NCI-H69 (cell line): ENCODE measurements at regions not wholly inside any gene's neighbourhood (a gene's known extent, or its start where the extent isn't known, plus 50 kb on each side); places are given as distances from the start of the nearest gene placed in this dataset.
"Not testable (repeated sequence)": the region's sequence is repeated elsewhere in the genome, so short reads cannot be mapped to it uniquely, and the experiment has no call there.

Experiments used
- DNase-seq: peaks from one replicate; lab custom pipeline; 2025; lab: John Stamatoyannopoulos, UW

- DNase-seq: no peak
Observed at GRCh38 chr5:72760259-72760658, 56.2 kb upstream of the TNPO1 start.

DNA sequence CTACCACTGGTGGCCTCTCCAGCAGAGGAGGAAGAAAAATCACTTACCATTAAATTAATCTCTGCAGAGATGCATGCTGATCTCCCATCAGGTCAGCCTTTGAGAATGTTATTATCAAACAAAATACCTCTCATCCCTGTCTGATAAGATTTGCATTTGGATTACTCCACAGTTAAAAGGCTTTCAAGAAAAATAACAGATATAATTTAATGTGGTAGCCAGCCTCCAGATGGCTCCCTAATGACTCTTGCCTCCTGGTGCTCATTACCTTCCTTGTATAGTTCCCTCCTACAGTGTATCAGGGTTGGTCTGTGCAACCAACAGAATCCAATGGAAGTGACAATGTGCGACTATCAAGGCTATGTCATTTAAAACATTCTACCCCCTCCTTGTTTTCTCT is 63.6 kb upstream of the TNPO1 start:
- DNase-seq: peak; percentile 24

GRCh38 chr5:72749362-72749997 is 67.0 kb upstream of the TNPO1 start:
- DNase-seq: no peak

GRCh38 chr5:72747826-72748225 is 68.6 kb upstream of the TNPO1 start:
- DNase-seq: no peak

GRCh38 chr5:72746736-72747135 is 69.7 kb upstream of the TNPO1 start:
- no peak for DNase-seq

DNA sequence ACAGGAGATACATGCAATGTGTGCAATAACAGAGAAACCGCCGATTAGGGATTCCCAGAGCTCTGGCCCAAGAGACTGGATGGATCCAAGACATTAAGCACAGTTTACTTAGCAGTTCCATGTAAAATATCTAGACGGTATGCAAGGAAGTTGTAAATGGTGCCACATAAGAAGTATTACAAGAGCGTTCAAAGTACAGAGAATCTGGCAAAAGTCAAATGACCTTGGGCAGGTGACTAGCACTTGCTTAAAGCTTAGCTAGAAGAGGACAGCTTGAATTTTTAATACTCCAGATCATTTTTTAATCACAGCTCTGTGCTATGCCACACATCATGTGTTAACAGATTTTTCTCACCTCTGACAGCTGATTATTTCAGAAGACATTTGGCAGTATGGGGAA is 72.3 kb upstream of the TNPO1 start:
- DNase-seq: no peak

GRCh38 chr5:72741805-72742204 is 74.7 kb upstream of the TNPO1 start:
- no peak for DNase-seq

DNA sequence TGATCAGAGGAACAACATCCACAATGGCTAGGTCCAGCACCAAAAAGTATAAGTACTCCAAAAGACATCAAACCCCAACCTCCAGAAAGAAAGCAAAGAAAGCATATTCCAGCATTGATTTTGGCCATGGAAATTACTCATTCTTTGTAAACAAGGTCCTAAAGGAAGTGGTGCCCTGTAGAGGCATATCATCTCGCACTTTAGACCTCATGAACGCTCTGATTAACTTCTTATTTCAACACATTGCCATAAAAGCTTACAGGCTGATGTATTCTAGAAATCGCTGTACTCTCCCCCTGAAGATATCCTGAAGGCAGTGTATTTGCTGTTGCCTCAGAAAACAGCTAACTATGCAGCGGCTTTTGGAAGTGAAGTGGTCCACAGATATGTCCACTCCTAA is 82.7 kb upstream of the TNPO1 start:
- DNase-seq: no peak

GRCh38 chr5:72723581-72723980 is 92.9 kb upstream of the TNPO1 start:
- peak; percentile 28 for DNase-seq

DNA sequence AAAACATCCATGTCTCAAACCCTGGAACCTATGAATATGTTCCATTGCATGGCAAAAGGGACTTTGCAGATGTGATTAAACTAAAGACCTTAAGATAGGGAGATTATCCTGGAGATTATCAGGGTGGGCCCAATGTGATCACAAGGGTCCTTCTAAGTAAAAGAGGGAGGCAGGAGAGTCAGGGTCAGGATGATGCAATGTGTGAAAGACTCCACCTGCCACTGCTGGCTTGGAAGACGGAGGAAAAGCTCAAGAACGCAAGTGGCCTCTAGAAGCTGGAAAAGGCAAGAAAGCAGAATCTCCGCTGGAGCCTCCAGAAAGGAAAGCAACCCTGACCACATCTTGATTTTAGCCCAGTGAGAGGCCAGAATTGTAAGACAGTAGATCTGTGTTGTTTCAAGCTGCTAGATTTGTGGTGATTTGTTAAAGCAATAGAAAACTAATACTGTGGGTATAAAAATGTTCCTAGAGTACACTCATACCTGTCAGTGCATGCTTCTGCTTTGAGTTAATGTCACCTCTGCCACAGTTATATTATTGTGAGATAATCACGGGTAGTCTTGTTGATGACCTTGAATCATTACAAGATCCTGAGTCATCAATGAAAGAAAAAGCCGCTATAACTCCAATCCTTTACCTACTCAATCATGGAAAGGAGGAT is 93.5 kb upstream of the TNPO1 start:
- DNase-seq: no peak

DNA sequence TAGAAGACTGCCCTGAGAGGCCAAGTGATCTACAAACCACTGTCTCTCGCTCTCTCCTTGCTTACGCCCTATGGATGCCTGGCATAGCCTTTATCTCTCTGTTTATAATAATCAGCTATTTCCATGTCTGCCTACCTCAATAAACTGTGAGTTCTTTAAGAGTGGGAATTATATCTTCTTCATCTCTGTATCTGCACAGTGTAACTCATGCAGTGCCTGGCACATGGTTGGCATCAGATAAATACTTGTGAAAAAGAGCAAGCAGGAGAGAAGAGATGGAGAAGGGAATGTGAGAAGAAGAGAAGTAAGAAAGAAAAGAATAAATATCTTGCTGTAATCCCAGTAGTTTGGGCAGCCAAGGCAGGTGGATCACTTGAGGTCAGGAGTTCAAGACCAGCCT is 94.6 kb upstream of the TNPO1 start:
- no peak for DNase-seq

- no peak for DNase-seq
Observed at GRCh38 chr5:72720205-72720604, 96.3 kb upstream of the TNPO1 start.

DNA sequence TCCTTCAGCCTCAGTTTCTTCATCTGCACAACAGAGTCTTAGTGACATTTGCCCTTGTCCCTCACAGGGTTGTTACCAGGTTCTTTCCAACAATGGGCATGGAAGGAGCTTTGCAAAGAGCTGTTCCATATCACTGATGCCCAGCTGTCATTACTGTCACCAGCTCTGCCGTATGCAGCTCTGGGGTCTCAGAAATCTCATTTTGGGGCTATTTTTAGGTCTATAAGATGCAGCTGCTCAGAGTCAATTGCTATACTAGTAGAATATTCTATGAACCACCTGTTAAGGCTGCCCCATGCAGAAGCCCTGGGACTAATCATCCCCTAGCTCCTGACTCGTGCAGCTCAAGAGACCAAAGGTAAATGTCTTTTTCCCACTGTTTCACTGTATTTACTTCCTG is 105.1 kb upstream of the TNPO1 start:
- no peak for DNase-seq

GRCh38 chr5:72709341-72709740 is 107.1 kb upstream of the TNPO1 start:
- no peak for DNase-seq

- DNase-seq: no peak
Observed at GRCh38 chr5:72705178-72705577, 111.3 kb upstream of the TNPO1 start.

DNA sequence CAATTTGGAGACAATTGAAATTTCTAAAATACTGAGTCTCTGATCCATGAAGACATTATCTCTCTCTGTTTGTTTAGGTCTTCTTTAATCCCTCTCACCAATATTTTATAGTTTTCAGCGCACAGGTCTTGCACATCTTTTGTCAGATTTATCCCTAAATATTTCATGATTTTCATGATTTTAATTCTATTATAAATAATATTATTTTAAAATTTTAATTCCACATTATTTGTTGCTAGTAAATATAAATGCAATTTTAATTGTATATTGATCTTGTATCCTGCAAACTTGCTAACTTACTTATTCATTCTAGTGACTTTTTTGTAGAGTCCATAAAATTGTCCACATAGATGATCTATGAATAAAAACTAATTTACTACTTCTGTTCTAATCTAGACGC is 112.6 kb upstream of the TNPO1 start:
- no peak for DNase-seq

DNA sequence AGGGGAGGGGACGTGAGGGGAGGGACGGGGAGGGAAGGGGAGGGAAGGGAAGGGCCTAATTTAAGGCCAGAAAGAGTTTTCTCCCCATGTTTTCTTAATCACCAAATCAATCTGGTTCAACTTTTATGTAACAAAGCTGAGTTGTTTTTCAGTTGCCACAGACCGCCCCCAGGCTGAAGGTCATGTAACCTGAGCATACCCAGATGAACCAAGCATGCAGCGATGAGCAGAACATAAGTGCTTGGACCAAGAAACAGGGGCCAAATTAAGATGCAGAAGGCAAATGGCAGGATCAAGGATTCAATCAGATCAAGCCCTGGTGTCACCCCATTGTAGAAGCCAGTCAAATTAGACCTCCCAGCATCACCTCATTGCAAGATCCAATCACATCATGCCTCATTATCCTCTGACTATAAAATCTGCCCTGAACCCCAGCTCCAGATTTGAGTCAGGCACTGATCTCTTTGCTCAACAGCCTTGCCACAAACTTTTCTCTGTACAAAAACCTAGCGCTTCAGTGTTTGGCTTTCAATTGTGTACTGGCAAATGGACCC is 113.5 kb upstream of the TNPO1 start:
- DNase-seq: no peak

GRCh38 chr5:72702105-72702504 is 114.4 kb upstream of the TNPO1 start:
- DNase-seq: not testable (repeated sequence)

- DNase-seq: no peak
Observed at GRCh38 chr5:72698481-72698880, 118.0 kb upstream of the TNPO1 start.

- DNase-seq: no peak
Observed at GRCh38 chr5:72697622-72698021, 118.8 kb upstream of the TNPO1 start.

DNA sequence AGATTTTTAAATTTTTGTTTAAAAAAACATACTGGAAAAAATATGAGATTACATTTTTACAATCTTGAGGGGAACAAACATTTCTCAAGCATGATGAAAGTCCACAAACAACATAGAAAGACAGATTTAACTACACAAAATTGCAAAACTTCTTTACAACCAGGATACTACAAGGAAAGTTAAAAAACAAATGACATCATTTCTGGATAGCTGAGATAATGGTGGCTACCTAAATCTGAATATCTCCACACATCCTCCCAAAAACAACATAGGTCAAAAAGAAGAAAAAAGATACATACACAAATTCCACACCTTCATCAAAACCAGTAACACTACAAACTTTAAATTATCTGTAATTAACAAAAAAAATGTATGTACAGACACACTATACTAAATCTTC is 120.8 kb upstream of the TNPO1 start:
- no peak for DNase-seq

GRCh38 chr5:72694856-72695255 is 121.6 kb upstream of the TNPO1 start:
- peak; percentile 34 for DNase-seq

DNA sequence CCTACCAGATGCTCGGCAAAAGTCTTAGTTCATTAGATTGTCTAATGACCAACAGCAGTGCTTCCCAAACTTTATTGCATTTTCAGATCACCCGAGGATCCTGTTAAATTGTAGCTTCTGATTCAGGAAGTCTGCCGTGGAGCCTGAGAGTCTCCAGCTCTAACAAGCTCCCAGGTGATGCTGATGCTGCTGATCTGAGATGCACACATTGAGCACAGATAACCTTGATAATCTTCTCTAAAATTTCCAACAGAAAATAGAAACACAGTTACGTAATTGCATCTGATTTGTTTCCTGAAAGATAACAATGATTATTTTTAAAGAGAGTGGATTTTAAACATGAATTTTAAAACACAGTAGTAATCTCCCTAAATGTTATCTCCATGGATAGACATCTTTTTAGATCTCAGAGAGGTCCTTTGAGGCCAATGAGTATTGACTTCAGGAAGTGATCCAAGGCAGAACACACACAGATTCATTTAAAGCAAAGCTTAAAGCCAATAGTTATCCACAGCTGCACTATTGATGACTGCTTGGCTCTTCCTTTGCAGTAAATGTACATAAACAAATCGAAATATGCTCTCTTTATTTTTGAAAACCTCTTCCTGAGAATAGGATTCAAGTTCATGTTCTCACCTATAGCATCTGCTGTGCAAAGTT is 122.8 kb upstream of the TNPO1 start:
- DNase-seq: peak; percentile 76
